Hepatocyte (in vitro differentiated cells): ENCODE measurements at regions not wholly inside any gene's neighbourhood (a gene's known extent, or its start where the extent isn't known, plus 50 kb on each side); places are given as distances from the start of the nearest gene placed in this dataset.

Experiments
- DNase-seq: peaks from one replicate; pipeline ENCODE4 v3.0.0-alpha.2; 2016; ENCODE audit warnings: low spot score
- H2AFZ ChIP-seq: fragments of 200-600 bp; sonication (generic); 2 replicates; pipeline ENCODE4 v1.6.0; 2016; ENCODE audit warnings: antibody characterized with exemption, mild to moderate bottlenecking
- H3K27ac ChIP-seq: fragments of 200-600 bp; sonication (generic); 2 replicates; pipeline ENCODE4 v1.5.1; 2016; ENCODE audit warnings: mild to moderate bottlenecking
- H3K27me3 ChIP-seq: fragments of 200-600 bp; sonication (generic); 2 replicates; pipeline ENCODE4 v1.6.1; 2016
- H3K36me3 ChIP-seq: fragments of 200-600 bp; sonication (generic); replicated peaks from 2 replicates; pipeline ENCODE4 v1.5.1; 2016; ENCODE audit warnings: low read depth; ENCODE audit not compliant: insufficient read depth
- H3K4me1 ChIP-seq: fragments of 200-600 bp; sonication (generic); 2 replicates; pipeline ENCODE4 v1.5.1; 2016; ENCODE audit warnings: mild to moderate bottlenecking, moderate library complexity; ENCODE audit not compliant: insufficient read depth
- H3K4me2 ChIP-seq: fragments of 200-600 bp; sonication (generic); 2 replicates; pipeline ENCODE4 v1.6.0; 2016
- H3K4me3 ChIP-seq: fragments of 200-600 bp; sonication (generic); 2 replicates; pipeline ENCODE4 v1.5.1; 2016; ENCODE audit warnings: mild to moderate bottlenecking
- H3K79me2 ChIP-seq: fragments of 200-600 bp; sonication (generic); 2 replicates; pipeline ENCODE4 v1.6.0; 2017; ENCODE audit warnings: mild to moderate bottlenecking
- H3K9me2 ChIP-seq: fragments of 200-600 bp; sonication (generic); replicated peaks from 2 replicates; pipeline ENCODE4 v1.6.0; 2017; ENCODE audit warnings: mild to moderate bottlenecking; ENCODE audit not compliant: insufficient read depth
- H3K9me3 ChIP-seq: fragments of 200-600 bp; sonication (generic); 2 replicates; pipeline ENCODE4 v1.5.1; 2016; ENCODE audit warnings: low read depth, mild to moderate bottlenecking
- H4K20me1 ChIP-seq: fragments of 200-600 bp; sonication (generic); 2 replicates; pipeline ENCODE4 v1.6.0; 2016; ENCODE audit warnings: mild to moderate bottlenecking; ENCODE audit not compliant: insufficient read depth, poor library complexity, severe bottlenecking
- CTCF ChIP-seq: fragments of 200-600 bp; sonication (generic); IDR thresholded peaks from 2 replicates; pipeline ENCODE4 v1.5.1; 2016; ENCODE audit warnings: antibody characterized with exemption, mild to moderate bottlenecking; ENCODE audit not compliant: poor library complexity
- EZH2 ChIP-seq: fragments of 200-600 bp; sonication (generic); IDR thresholded peaks from 2 replicates; pipeline ENCODE4 v1.6.1; 2016; ENCODE audit warnings: antibody characterized with exemption, mild to moderate bottlenecking, borderline replicate concordance
- EZH2phosphoT487 ChIP-seq: fragments of 200-600 bp; sonication (generic); IDR thresholded peaks from one replicate; pipeline ENCODE4 v1.6.1; 2018; ENCODE audit warnings: antibody characterized with exemption, mild to moderate bottlenecking, low read depth, moderate library complexity; ENCODE audit not compliant: unreplicated experiment, severe bottlenecking
- WGBS: methylation state at CpG from one replicate; pipeline ENCODE4 v1.1.6; 2016; ENCODE audit warnings: low lambda C conversion rate; ENCODE audit errors: missing lambda C conversion rate; 5-methylcytosine and 5-hydroxymethylcytosine counted together

- Histone ChIP-seq H4K20me1 (no peaks in the 10 kb centered on the region), H3K9me3 (no peaks in the 10 kb centered on the region), H3K4me1 (no peaks in the 10 kb centered on the region), H3K9me2 (no peaks in the 10 kb centered on the region), H3K36me3 (no peaks in the 10 kb centered on the region), H3K79me2 (no peaks in the 10 kb centered on the region), H3K4me3 (no peak overlapping the region), H3K27me3 (no peaks in the 10 kb centered on the region), H3K27ac (no peak overlapping the region), H2AFZ (no peak overlapping the region), H3K4me2 (no peak overlapping the region)
- TF ChIP-seq EZH2 (no peak), CTCF (no peak)
- DNase-seq: no peak
- 77% methylated on average over 2 of the region's 2 CpGs for WGBS
Observed at GRCh38 chr1:81149649-81150325, 650.9 kb upstream of the ADGRL2 start.

GRCh38 chr1:81144240-81144825, 656.4 kb upstream of the ADGRL2 start:
- H2AFZ ChIP-seq: no peak overlapping the region
- TF ChIP-seq EZH2 (no peak), CTCF (no peak), EZH2phosphoT487 (no peak)
- 72% methylated on average over 4 of the region's 4 CpGs for WGBS
- no peaks in the 10 kb centered on the region for H3K36me3 ChIP-seq
- H3K4me1 ChIP-seq: peaks cover 6% of the 10 kb centered on the region
- DNase-seq: no peak
- H3K4me2 ChIP-seq: no peak overlapping the region
- no peaks in the 10 kb centered on the region for H4K20me1 ChIP-seq
- H3K9me2 ChIP-seq: no peaks in the 10 kb centered on the region
- no peak overlapping the region for H3K4me3 ChIP-seq
- no peak overlapping the region for H3K27ac ChIP-seq
- H3K9me3 ChIP-seq: no peaks in the 10 kb centered on the region
- no peaks in the 10 kb centered on the region for H3K79me2 ChIP-seq
- H3K27me3 ChIP-seq: no peaks in the 10 kb centered on the region

- peaks cover 6% of the 10 kb centered on the region for H3K4me1 ChIP-seq
- no peak overlapping the region for H3K4me3 ChIP-seq
- no peaks in the 10 kb centered on the region for H4K20me1 ChIP-seq
- H3K27me3 ChIP-seq: no peaks in the 10 kb centered on the region
- TF ChIP-seq CTCF (no peak), EZH2phosphoT487 (no peak), EZH2 (no peak)
- no peak for DNase-seq
- H3K36me3 ChIP-seq: no peaks in the 10 kb centered on the region
- no peaks in the 10 kb centered on the region for H3K9me2 ChIP-seq
- peak overlapping the region; percentile 3 for H3K27ac ChIP-seq
- H2AFZ ChIP-seq: no peak overlapping the region
- no peaks in the 10 kb centered on the region for H3K9me3 ChIP-seq
- H3K79me2 ChIP-seq: no peaks in the 10 kb centered on the region
- 73% methylated on average over 1 of the region's 1 CpG for WGBS
- peak overlapping the region; percentile 0 for H3K4me2 ChIP-seq
Observed at GRCh38 chr1:81142099-81142826, 658.5 kb upstream of the ADGRL2 start.
